Cardiac muscle cell (in vitro differentiated cells and primary cell): ENCODE measurements at regions not wholly inside any gene's neighbourhood (a gene's known extent, or its start where the extent isn't known, plus 50 kb on each side); places are given as distances from the start of the nearest gene placed in this dataset.

Experiments
- DNase-seq, 2 donors: peaks; one replicate each; pipeline versions ENCODE4 v3.0.0 to v3.0.0-alpha.2; 2010 to 2017; ENCODE audit warnings: low read depth in 1 of 2, low spot score in 1 of 2
- H3K27ac ChIP-seq: fragments of 200-600 bp; sonication (generic); 2 replicates; pipeline ENCODE4 v1.5.1; 2016
- H3K27me3 ChIP-seq: fragments of 200-600 bp; sonication (generic); 2 replicates; pipeline ENCODE4 v1.6.0; 2016; ENCODE audit warnings: control low read depth
- H3K36me3 ChIP-seq: fragments of 200-600 bp; sonication (generic); 2 replicates; pipeline ENCODE4 v1.5.1; 2016; ENCODE audit warnings: control low read depth
- H3K4me1 ChIP-seq: fragments of 200-600 bp; sonication (generic); 2 replicates; pipeline ENCODE4 v1.8.1; 2017; ENCODE audit warnings: low read depth, mild to moderate bottlenecking, mixed run types
- H3K4me3 ChIP-seq: fragments of 200-600 bp; sonication (generic); 2 replicates; pipeline ENCODE4 v1.5.1; 2016; ENCODE audit warnings: mild to moderate bottlenecking
- H3K9me3 ChIP-seq: fragments of 200-600 bp; sonication (generic); 2 replicates; pipeline ENCODE4 v1.5.1; 2017; ENCODE audit warnings: low read depth, mild to moderate bottlenecking, control low read depth
- CTCF ChIP-seq: IDR thresholded peaks from 2 replicates; pipeline ENCODE4 v1.5.1; 2012; ENCODE audit warnings: low read depth, mild to moderate bottlenecking, low read length

- no peaks in the 10 kb centered on the region for H3K9me3 ChIP-seq
- no peak for DNase-seq
- no peaks in the 10 kb centered on the region for H3K27me3 ChIP-seq
- H3K36me3 ChIP-seq: no peaks in the 10 kb centered on the region
- no peak for TF ChIP-seq CTCF
- H3K27ac ChIP-seq: no peak overlapping the region
- H3K4me1 ChIP-seq: no peaks in the 10 kb centered on the region
- H3K4me3 ChIP-seq: no peak overlapping the region
Observed at GRCh38 chr3:72081471-72082185, 296.7 kb upstream of the PROK2 start.

- no peak for TF ChIP-seq CTCF
- no peak for DNase-seq
- H3K9me3 ChIP-seq: no peaks in the 10 kb centered on the region
- H3K27ac ChIP-seq: no peak overlapping the region
- H3K27me3 ChIP-seq: no peaks in the 10 kb centered on the region
- H3K4me3 ChIP-seq: no peak overlapping the region
- H3K4me1 ChIP-seq: no peaks in the 10 kb centered on the region
- H3K36me3 ChIP-seq: no peaks in the 10 kb centered on the region
Observed at GRCh38 chr3:72080800-72081199, 295.9 kb upstream of the PROK2 start.

DNA sequence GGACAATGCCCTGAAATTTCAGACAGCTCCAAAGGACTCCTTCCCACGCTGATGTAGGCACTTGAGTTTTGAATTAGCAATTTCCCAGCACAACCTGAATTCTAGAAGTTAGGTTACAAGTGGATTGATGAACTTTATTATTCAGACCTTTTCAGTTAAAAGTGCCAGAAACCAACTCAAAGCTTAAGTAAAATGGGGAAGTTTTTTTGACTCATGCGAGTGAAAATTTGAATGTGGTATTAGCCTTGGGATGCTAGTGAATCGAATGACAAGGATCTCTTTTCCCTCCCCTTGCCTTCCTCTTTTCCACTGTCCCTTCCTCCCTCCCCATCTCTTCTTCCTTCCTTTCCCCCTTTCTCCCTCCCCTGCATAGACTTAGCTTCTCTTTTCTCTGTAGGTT is 295.1 kb upstream of the PROK2 start:
- H3K36me3 ChIP-seq: no peaks in the 10 kb centered on the region
- TF ChIP-seq CTCF: no peak
- no peak overlapping the region for H3K27ac ChIP-seq

DNA sequence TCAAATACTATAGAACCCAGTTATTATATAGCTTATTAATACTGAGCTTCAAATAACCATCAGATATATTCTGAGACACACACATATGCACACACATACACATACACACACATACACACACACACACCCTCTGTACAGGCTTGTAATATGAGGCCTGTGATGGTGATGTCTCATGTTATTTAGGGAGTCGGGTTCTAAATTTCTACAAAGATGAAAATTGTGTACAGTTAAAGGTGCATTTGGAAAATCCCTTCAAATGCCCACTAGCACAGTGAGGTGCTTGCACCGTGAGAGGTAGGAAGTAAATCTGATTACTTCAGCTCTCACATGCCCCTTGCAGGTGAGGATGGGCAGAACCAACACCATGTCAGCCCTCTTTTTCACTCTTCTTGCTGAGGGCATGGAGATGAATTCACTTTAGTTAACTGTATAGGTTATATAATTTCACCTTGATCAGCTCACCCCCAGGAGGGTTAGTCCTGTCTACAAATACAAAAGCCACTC is 294.5 kb upstream of the PROK2 start:
- no peaks in the 10 kb centered on the region for H3K9me3 ChIP-seq
- no peak overlapping the region for H3K4me3 ChIP-seq

More for the DNA sequence above, 295.1 kb upstream of the PROK2 start:
- H3K27me3 ChIP-seq: no peaks in the 10 kb centered on the region
- no peak for DNase-seq
- H3K4me3 ChIP-seq: no peak overlapping the region
- no peaks in the 10 kb centered on the region for H3K4me1 ChIP-seq
- no peaks in the 10 kb centered on the region for H3K9me3 ChIP-seq

DNA sequence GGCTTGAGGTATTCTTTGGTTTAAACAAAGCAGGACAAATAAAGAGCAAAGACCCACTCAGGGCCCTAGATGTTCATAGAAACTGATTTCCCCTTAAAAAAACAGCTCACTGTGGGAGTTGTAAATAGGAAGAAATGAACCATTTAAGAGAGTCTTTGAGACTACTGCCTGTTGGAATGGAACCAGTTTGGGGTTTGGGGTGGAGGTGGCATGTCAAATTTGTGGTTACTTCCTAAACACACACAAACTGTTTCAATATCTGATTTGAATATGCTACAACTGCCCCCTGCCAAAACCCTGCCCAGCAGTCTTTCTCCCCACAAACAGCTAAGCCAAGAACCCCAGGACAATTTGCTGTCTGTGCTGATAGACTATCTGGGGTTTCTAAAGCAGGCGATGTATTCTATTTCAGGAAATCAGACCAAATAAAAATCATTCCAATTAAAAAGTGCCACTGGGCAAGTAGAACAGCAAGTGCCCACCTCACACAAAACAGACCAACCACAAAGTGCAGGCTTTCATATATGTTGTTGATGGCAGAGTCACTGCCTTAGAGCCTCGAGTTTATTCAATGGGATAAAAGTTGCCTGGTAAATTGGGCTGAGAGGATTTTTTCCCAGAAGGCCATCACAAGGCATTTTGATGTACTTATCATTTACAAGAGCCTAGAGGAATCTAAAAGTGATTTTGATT is 293.9 kb upstream of the PROK2 start:
- Histone ChIP-seq H3K27ac (no peak overlapping the region), H3K9me3 (no peaks in the 10 kb centered on the region), H3K4me3 (no peak overlapping the region), H3K27me3 (no peaks in the 10 kb centered on the region), H3K4me1 (no peaks in the 10 kb centered on the region), H3K36me3 (no peaks in the 10 kb centered on the region)
- no peak for TF ChIP-seq CTCF
- no peak for DNase-seq

More for the DNA sequence above, 294.5 kb upstream of the PROK2 start:
- no peaks in the 10 kb centered on the region for H3K36me3 ChIP-seq
- no peaks in the 10 kb centered on the region for H3K27me3 ChIP-seq
- no peak for TF ChIP-seq CTCF
- H3K27ac ChIP-seq: no peak overlapping the region
- H3K4me1 ChIP-seq: no peaks in the 10 kb centered on the region
- DNase-seq: no peak
